ENCODE measurements at regions not wholly inside any gene's neighbourhood (a gene's known extent, or its start where the extent isn't known, plus 50 kb on each side); places are given as distances from the start of the nearest gene placed in this dataset.
"Not testable (repeated sequence)": the region's sequence is repeated elsewhere in the genome, so short reads cannot be mapped to it uniquely, and the experiment has no call there.

GRCh38 chr11:90344546-90344945, 121.7 kb upstream of the CHORDC1 start:
- DNase-seq: no peak

- DNase-seq: no peak
Observed at GRCh38 chr11:90343673-90344072, 120.8 kb upstream of the CHORDC1 start.

DNA sequence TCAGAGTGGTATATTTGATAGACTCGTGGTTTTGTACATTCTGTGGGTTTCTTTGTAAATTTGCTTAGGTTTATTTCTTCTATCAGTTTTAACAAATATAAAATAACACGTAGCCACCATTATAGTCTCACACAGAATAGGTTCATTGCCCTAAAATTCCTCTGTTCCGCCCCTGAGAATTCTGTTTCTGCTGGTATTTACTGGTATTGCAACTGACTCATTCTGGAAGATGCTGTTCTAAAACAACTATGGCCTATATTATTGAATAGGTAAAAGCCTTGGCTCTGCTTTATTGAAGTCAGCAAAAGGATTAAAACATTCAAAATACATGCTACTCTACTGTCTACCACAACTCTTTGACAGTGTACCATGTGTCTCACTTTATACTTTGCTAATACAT, 119.1 kb upstream of the CHORDC1 start:
- DNase-seq: no peak

GRCh38 chr11:90332415-90332814, 109.6 kb upstream of the CHORDC1 start:
- DNase-seq: no peak

GRCh38 chr11:90330632-90331031, 107.8 kb upstream of the CHORDC1 start:
- no peak for DNase-seq

DNA sequence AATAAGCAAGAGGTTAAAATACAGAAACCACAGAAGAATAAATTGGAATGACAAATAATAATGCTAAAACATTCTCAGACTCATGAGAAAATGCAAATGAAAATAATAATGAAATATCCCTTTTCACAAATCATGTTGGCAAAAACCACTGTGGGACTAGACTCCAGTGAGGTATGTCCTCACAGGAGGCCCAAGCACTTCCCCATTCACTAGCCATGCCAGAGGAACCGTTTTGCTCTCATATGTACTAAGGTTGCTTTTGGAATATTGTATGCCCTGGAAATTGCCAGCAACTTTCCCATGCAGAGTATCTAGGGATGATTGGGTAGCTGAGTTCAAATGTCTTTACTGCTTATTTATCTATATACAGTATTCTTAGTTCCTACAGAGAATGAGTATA, 106.2 kb upstream of the CHORDC1 start:
- no peak for DNase-seq

DNA sequence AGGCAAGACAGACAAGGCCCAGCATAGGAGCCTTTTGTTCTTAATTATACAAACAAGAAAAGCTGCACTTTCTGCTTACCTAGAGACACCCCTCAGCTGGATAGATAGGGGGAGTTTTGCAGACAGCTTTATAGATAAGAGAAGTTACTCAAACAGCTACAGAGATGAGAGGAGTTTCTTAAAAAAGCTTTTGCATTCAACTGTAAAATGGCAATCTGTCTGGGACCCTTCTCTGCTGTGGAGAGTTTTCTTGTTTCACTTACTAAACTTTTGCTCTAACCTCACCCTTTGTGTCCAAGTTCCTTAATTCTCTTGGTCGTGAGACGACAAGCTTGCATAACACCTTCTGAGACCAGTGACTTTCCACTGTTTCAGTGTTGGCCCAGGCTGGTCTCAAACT, 103.8 kb upstream of the CHORDC1 start:
- no peak for DNase-seq

- no peak for DNase-seq
Observed at GRCh38 chr11:90323289-90323688, 100.4 kb upstream of the CHORDC1 start.

- DNase-seq: no peak
Observed at GRCh38 chr11:90321018-90321417, 98.2 kb upstream of the CHORDC1 start.

- no peak for DNase-seq
Observed at GRCh38 chr11:90318651-90319050, 95.8 kb upstream of the CHORDC1 start.

- DNase-seq: no peak
Observed at GRCh38 chr11:90310210-90310609, 87.4 kb upstream of the CHORDC1 start.

- DNase-seq: no peak
Observed at GRCh38 chr11:90309693-90310092, 86.8 kb upstream of the CHORDC1 start.

DNA sequence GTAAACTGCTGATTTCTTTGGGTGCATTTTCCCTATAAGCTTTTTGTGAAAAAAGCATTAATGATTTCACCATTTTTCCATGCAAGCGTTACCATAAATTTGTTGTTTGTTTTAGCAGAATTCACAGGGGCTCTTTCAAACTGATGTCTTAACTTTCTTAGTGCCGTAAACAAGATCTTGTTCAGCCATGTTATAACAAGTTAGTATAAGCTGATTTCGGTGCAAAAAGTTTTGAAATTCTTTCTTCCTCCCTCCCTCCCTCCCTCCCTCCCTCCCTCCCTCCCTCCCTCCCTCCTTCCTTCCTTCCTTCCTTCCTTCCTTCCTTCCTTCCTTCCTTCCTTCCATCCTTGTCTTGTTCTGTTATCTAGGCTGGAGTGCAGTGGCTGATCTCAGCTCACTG, 71.7 kb upstream of the CHORDC1 start:
- no peak for DNase-seq

GRCh38 chr11:90294091-90294490, 71.2 kb upstream of the CHORDC1 start:
- DNase-seq: no peak

GRCh38 chr11:90288212-90288821, 65.5 kb upstream of the CHORDC1 start:
- peak; percentile 3 for DNase-seq

- no peak for DNase-seq
Observed at GRCh38 chr11:90286640-90287039, 63.8 kb upstream of the CHORDC1 start.

DNA sequence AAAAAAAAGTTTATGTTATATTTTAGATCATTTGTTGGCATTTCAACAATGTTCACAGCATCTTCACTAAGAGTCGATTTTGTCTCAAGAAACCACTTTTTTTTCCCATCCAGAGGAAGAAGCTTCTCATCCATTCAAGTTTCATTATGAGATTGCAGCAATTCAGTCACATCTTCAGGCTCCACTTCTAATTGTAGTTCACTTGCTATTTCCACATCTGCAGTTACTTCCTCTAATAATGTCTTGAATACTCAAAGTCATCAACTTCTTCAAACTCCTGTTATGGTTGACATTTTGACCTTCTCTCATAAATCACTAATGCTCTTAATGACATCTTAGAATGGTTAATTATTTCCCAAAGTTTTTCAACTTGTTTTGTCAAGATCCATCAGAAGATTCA, 61.3 kb upstream of the CHORDC1 start:
- DNase-seq: no peak

DNA sequence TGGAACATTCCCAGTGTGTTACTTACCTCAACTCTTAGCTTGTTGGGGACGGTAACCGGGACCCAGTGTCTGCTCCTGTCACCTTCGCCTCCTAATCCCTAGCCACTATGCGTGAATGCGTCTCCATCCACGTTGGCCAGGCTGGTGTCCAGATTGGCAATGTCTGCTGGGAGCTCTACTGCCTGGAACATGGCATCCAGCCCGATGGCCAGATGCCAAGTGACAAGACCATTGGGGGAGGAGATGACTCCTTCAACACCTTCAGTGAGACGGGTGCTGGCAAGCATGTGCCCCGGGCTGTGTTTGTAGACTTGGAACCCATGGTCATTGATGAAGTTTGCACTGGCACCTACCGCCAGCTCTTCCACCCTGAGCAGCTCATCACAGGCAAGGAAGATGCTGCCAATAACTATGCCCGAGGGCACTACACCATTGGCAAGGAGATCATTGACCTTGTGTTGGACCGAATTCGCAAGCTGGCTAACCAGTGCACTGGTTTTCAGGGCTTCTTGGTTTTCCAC, 59.8 kb upstream of the CHORDC1 start:
- DNase-seq: not testable (repeated sequence)

DNA sequence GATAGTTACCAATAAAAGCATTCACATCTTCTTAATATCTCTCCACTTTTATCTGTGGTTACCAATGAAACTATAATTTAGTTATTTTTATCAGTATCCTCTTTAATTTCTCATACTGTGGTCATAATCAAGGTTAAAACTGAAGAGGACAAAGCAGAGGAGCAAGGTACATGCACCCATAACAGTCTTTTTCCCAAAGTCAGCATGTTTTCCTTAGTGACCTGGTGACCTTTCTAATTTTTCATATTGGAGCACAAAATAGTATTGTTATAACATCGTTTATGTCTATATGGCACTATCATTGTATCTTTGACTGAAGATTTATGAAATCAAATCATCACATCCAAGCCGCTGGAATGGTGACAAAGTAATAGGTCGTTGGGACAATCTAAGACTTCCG, 51.5 kb upstream of the CHORDC1 start:
- no peak for DNase-seq

Measured in fibroblast of skin of abdomen (primary cell).